ENCODE measurements at regions not wholly inside any gene's neighbourhood (a gene's known extent, or its start where the extent isn't known, plus 50 kb on each side); places are given as distances from the start of the nearest gene placed in this dataset.
"Not testable (repeated sequence)": the region's sequence is repeated elsewhere in the genome, so short reads cannot be mapped to it uniquely, and the experiment has no call there.

DNA sequence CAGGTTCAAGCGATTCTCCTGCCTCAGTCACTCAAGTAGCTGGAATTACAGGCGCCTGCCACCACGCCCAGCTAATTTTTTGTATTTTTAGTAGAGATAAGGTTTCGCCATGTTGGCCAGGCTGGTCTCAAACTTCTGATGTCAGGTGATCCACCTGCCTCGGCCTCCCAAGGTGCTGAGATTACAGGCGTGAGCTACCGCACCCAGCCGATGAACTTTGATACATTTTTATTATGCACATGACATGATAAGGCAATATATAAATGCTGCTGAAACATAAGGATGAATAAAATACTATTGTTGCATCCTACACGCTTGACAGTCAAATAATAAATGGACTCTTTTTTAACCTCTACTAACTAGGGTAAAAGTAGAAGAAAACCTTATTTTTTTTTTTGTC is 1380.4 kb upstream of the SLC39A10 start:
- H3K9me3 ChIP-seq (ENCODE audit: control insufficient read depth in 1 of 2, insufficient read depth in 1 of 2, low read depth in 1 of 2, low read length in 2 of 2); H3K79me2 ChIP-seq (ENCODE audit: insufficient read depth, low read length); POLR2A ChIA-PET; H3K4me1 ChIP-seq (ENCODE audit: control insufficient read depth in 1 of 2, insufficient read depth in 2 of 2, low read length in 2 of 2); H3K27ac ChIP-seq (ENCODE audit: low read depth, low read length); H4K20me1 ChIP-seq (ENCODE audit: insufficient read depth); H3K9ac ChIP-seq (ENCODE audit: low read length); RAD21 ChIA-PET (ENCODE audit: low non-redundant PET in 1 of 2, low total read pairs in 2 of 2, uncharacterized antibody in 2 of 2, unreplicated experiment in 2 of 2); H2AFZ ChIP-seq (ENCODE audit: low read depth, low read length, poor library complexity, severe bottlenecking); H3K36me3 ChIP-seq (ENCODE audit: control insufficient read depth in 1 of 2, insufficient read depth in 2 of 2, low read length in 2 of 2); BruUV-seq (replicated peaks); H3K4me2 ChIP-seq (ENCODE audit: low read length); H3K9me2 ChIP-seq (ENCODE audit: insufficient read depth); intact Hi-C loops (cut with micrococcal nuclease); DNase-seq (ENCODE audit: low read depth, low spot score); CTCF ChIA-PET; H3K4me3 ChIP-seq (replicated peaks in 1 of 2; ENCODE audit: low read depth in 1 of 2, low read length in 2 of 2); H3K27me3 ChIP-seq (ENCODE audit: insufficient read depth, low read length); ATAC-seq: not testable (repeated sequence)

DNA sequence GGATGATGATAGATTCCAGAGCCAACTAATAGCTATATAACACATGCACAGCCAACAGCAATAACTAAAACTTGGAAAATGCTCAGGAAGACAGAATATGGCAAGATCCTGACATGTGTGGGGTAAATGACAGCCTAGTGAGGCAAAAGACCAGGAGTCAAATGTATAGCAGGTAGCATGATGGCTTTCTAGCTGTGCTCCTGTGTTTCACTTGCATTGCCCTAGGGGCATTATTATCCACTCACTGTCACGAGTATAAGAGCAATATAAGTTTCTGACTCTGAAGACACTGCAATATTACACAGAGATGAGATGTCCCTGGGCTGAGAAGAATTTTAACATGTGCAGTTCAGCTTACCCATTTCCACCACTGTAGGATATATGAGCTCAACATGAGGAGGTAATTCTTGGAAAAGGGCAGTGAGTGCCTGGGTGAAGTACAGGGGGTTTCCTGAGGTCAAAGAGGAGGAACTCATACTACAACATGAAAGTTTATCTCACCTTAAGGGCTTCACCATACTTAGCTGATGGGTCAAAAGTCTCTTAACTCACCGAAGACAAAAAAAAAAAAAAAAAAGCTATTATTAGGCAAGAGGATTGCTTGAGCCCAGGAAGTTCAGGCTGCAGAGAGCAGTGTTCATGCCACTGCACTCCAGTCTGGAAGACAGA is 1385.6 kb upstream of the SLC39A10 start:
- RAD21 ChIA-PET (ENCODE audit: low non-redundant PET in 1 of 2, low total read pairs in 2 of 2, uncharacterized antibody in 2 of 2, unreplicated experiment in 2 of 2): no interaction called here
- Histone ChIP-seq H3K79me2 (ENCODE audit: insufficient read depth, low read length) (no peaks in the 10 kb centered on the region), H3K36me3 (ENCODE audit: control insufficient read depth in 1 of 2, insufficient read depth in 2 of 2, low read length in 2 of 2) (no peaks in the 10 kb centered on the region), H3K4me3 (replicated peaks in 1 of 2; ENCODE audit: low read depth in 1 of 2, low read length in 2 of 2) (no peak overlapping the region), H3K4me2 (ENCODE audit: low read length) (no peak overlapping the region), H3K4me1 (ENCODE audit: control insufficient read depth in 1 of 2, insufficient read depth in 2 of 2, low read length in 2 of 2) (no peaks in the 10 kb centered on the region), H3K9ac (ENCODE audit: low read length) (no peak overlapping the region), H2AFZ (ENCODE audit: low read depth, low read length, poor library complexity, severe bottlenecking) (no peak overlapping the region), H3K27ac (ENCODE audit: low read depth, low read length) (no peak overlapping the region), H3K9me3 (ENCODE audit: control insufficient read depth in 1 of 2, insufficient read depth in 1 of 2, low read depth in 1 of 2, low read length in 2 of 2) (no peaks in the 10 kb centered on the region), H3K27me3 (ENCODE audit: insufficient read depth, low read length) (no peaks in the 10 kb centered on the region), H3K9me2 (ENCODE audit: insufficient read depth) (no peaks in the 10 kb centered on the region), H4K20me1 (ENCODE audit: insufficient read depth) (no peaks in the 10 kb centered on the region)
- BruUV-seq (replicated peaks): no TSS peak
- TF ChIP-seq, protein P1, sequence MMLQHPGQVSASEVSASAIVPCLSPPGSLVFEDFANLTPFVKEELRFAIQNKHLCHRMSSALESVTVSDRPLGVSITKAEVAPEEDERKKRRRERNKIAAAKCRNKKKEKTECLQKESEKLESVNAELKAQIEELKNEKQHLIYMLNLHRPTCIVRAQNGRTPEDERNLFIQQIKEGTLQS (IDR thresholded peaks at IDR 0.05): no peak
- TF ChIP-seq EZH2 (IDR thresholded peaks at IDR 0.05) (no peak), ZFX (IDR thresholded peaks at IDR 0.05) (no peak), JUND (IDR thresholded peaks at IDR 0.05) (no peak), CBX3 (IDR thresholded peaks at IDR 0.05; ENCODE audit: low read depth) (no peak), SP1 (IDR thresholded peaks at IDR 0.05; ENCODE audit: low read depth) (no peak), TCF7L2 (IDR thresholded peaks at IDR 0.05; ENCODE audit: borderline replicate concordance, extremely low read depth, insufficient read depth, insufficient read length) (no peak), ZNF274 (IDR thresholded peaks at IDR 0.05; ENCODE audit: low read depth, low read length) (no peak), SIN3A (IDR thresholded peaks at IDR 0.05; ENCODE audit: low read depth) (no peak), SRF (IDR thresholded peaks at IDR 0.05; ENCODE audit: low read depth) (no peak), POLR2A (IDR thresholded peaks at IDR 0.05; ENCODE audit: borderline replicate concordance, extremely low read depth, insufficient read depth, insufficient read length) (no peak), FOSL1 (IDR thresholded peaks at IDR 0.05; ENCODE audit: low read depth) (no peak), EGR1 (IDR thresholded peaks at IDR 0.05; ENCODE audit: low read depth) (no peak)
- TF ChIP-seq, protein P2, sequence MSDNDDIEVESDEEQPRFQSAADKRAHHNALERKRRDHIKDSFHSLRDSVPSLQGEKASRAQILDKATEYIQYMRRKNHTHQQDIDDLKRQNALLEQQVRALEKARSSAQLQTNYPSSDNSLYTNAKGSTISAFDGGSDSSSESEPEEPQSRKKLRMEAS (IDR thresholded peaks at IDR 0.05): no peak
- TF ChIP-seq, protein P3, sequence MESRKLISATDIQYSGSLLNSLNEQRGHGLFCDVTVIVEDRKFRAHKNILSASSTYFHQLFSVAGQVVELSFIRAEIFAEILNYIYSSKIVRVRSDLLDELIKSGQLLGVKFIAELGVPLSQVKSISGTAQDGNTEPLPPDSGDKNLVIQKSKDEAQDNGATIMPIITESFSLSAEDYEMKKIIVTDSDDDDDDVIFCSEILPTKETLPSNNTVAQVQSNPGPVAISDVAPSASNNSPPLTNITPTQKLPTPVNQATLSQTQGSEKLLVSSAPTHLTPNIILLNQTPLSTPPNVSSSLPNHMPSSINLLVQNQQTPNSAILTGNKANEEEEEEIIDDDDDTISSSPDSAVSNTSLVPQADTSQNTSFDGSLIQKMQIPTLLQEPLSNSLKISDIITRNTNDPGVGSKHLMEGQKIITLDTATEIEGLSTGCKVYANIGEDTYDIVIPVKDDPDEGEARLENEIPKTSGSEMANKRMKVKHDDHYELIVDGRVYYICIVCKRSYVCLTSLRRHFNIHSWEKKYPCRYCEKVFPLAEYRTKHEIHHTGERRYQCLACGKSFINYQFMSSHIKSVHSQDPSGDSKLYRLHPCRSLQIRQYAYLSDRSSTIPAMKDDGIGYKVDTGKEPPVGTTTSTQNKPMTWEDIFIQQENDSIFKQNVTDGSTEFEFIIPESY (IDR thresholded peaks at IDR 0.05; ENCODE audit: extremely low read depth, insufficient replicate concordance, low read length): no peak
- intact Hi-C loops (cut with micrococcal nuclease): no loop called here
- DNase-seq (ENCODE audit: low read depth, low spot score): no peak
- ATAC-seq: no peak
- CTCF ChIA-PET: no interaction called here
- POLR2A ChIA-PET: no interaction called here

Data from HCT116 (cell line).